ENCODE measurements at regions not wholly inside any gene's neighbourhood (a gene's known extent, or its start where the extent isn't known, plus 50 kb on each side); places are given as distances from the start of the nearest gene placed in this dataset.

GRCh38 chr11:28592141-28592540, 484.0 kb downstream of the METTL15 start:
- BruUV-seq (replicated peaks), result no TSS peak
- H3K27me3 Mint-ChIP-seq (ENCODE audit: insufficient read depth, unreplicated experiment), result no peaks in the 10 kb centered on the region
- no peaks in the 10 kb centered on the region for H3K36me3 ChIP-seq (ENCODE audit: control insufficient read depth, insufficient read depth, low read length)
- intact Hi-C loops (cut with micrococcal nuclease; ENCODE audit: unreplicated experiment), result loop anchor here (10.0 kb wide), 1 partner anchor 707 kb away; no protein-coding TSS in a partner anchor
- no peak for DNase-seq
- peaks cover 36% of the 10 kb centered on the region for H3K4me1 Mint-ChIP-seq (ENCODE audit: low read depth, unreplicated experiment)
- peaks cover 15% of the 10 kb centered on the region for H3K9me3 Mint-ChIP-seq (ENCODE audit: unreplicated experiment)
- H3K27me3 ChIP-seq (replicated peaks; ENCODE audit: control insufficient read depth, insufficient read depth, low read length), result no peaks in the 10 kb centered on the region
- no peak overlapping the region for H3K4me3 ChIP-seq (ENCODE audit: low read depth, low read length)
- CTCF ChIA-PET, result no interaction called here
- TF ChIP-seq CTCF (IDR thresholded peaks at IDR 0.05; ENCODE audit: insufficient read depth in 1 of 2, low read depth in 1 of 2, low read length in 1 of 2, severe bottlenecking in 1 of 2, unreplicated experiment in 1 of 2), result no peak
- peaks cover 18% of the 10 kb centered on the region for H3K9me3 ChIP-seq
- POLR2A ChIA-PET, result no interaction called here
- H3K4me3 Mint-ChIP-seq (ENCODE audit: unreplicated experiment), result no peak overlapping the region
- H3K36me3 Mint-ChIP-seq (ENCODE audit: insufficient read depth, unreplicated experiment), result peaks cover 4% of the 10 kb centered on the region
- H3K27ac Mint-ChIP-seq (ENCODE audit: unreplicated experiment), result peak overlapping the region; percentile 92
- peaks cover 42% of the 10 kb centered on the region for H3K4me1 ChIP-seq

- Histone ChIP-seq H3K9me3 (peaks cover 5% of the 10 kb centered on the region; the same call in 1 of the 2 replicates), H3K36me3 (ENCODE audit: control insufficient read depth, insufficient read depth, low read length) (no peaks in the 10 kb centered on the region), H3K4me1 (no peaks in the 10 kb centered on the region), H3K4me3 (ENCODE audit: low read depth, low read length) (no peak overlapping the region), H3K27me3 (replicated peaks; ENCODE audit: control insufficient read depth, insufficient read depth, low read length) (no peaks in the 10 kb centered on the region)
- DNase-seq, result no peak
- no peak for TF ChIP-seq CTCF (IDR thresholded peaks at IDR 0.05; ENCODE audit: insufficient read depth in 1 of 2, low read depth in 1 of 2, low read length in 1 of 2, severe bottlenecking in 1 of 2, unreplicated experiment in 1 of 2)
- no TSS peak for BruUV-seq (replicated peaks)
- H3K27ac Mint-ChIP-seq (ENCODE audit: unreplicated experiment), result no peak overlapping the region
- intact Hi-C loops (cut with micrococcal nuclease; ENCODE audit: unreplicated experiment), result no loop called here
- ChIA-PET CTCF (no interaction called here), POLR2A (no interaction called here)
- H3K9me3 Mint-ChIP-seq (ENCODE audit: unreplicated experiment), result peaks cover 29% of the 10 kb centered on the region
- no peaks in the 10 kb centered on the region for H3K27me3 Mint-ChIP-seq (ENCODE audit: insufficient read depth, unreplicated experiment)
- H3K36me3 Mint-ChIP-seq (ENCODE audit: insufficient read depth, unreplicated experiment), result no peaks in the 10 kb centered on the region
- peaks cover 20% of the 10 kb centered on the region for H3K4me1 Mint-ChIP-seq (ENCODE audit: low read depth, unreplicated experiment)
- no peak overlapping the region for H3K4me3 Mint-ChIP-seq (ENCODE audit: unreplicated experiment)
Observed at GRCh38 chr11:28584992-28585391, 476.8 kb downstream of the METTL15 start.

GRCh38 chr11:28582506-28582905, 474.3 kb downstream of the METTL15 start:
- no peaks in the 10 kb centered on the region for H3K27me3 ChIP-seq (replicated peaks; ENCODE audit: control insufficient read depth, insufficient read depth, low read length)
- H3K9me3 Mint-ChIP-seq (ENCODE audit: unreplicated experiment), result peaks cover 23% of the 10 kb centered on the region
- H3K4me3 Mint-ChIP-seq (ENCODE audit: unreplicated experiment), result no peak overlapping the region
- H3K36me3 ChIP-seq (ENCODE audit: control insufficient read depth, insufficient read depth, low read length), result no peaks in the 10 kb centered on the region
- H3K4me3 ChIP-seq (ENCODE audit: low read depth, low read length), result no peak overlapping the region
- ChIA-PET POLR2A (no interaction called here), CTCF (interaction anchor here (0.6 kb wide), 1 partner anchor 577 kb away, joined by 4 read pairs; no protein-coding TSS in a partner anchor)
- H3K27ac Mint-ChIP-seq (ENCODE audit: unreplicated experiment), result peak overlapping the region; percentile 55
- DNase-seq, result no peak
- no peaks in the 10 kb centered on the region for H3K27me3 Mint-ChIP-seq (ENCODE audit: insufficient read depth, unreplicated experiment)
- BruUV-seq (replicated peaks), result no TSS peak
- H3K4me1 Mint-ChIP-seq (ENCODE audit: low read depth, unreplicated experiment), result peaks cover 14% of the 10 kb centered on the region
- no peaks in the 10 kb centered on the region for H3K9me3 ChIP-seq
- intact Hi-C loops (cut with micrococcal nuclease; ENCODE audit: unreplicated experiment), result no loop called here
- no peaks in the 10 kb centered on the region for H3K4me1 ChIP-seq
- no peak for TF ChIP-seq CTCF (IDR thresholded peaks at IDR 0.05; ENCODE audit: insufficient read depth in 1 of 2, low read depth in 1 of 2, low read length in 1 of 2, severe bottlenecking in 1 of 2, unreplicated experiment in 1 of 2)
- no peaks in the 10 kb centered on the region for H3K36me3 Mint-ChIP-seq (ENCODE audit: insufficient read depth, unreplicated experiment)

All from Caco-2 (cell line).